Activated CD8-positive, alpha-beta memory T cell treated with anti-CD3 and anti-CD28 coated beads, Interleukin-2, amount 50 U/mL, for 24 hours (primary cell): ENCODE measurements at regions not wholly inside any gene's neighbourhood (a gene's known extent, or its start where the extent isn't known, plus 50 kb on each side); places are given as distances from the start of the nearest gene placed in this dataset.
"Not testable (repeated sequence)": the region's sequence is repeated elsewhere in the genome, so short reads cannot be mapped to it uniquely, and the experiment has no call there.

Experiments used
- DNase-seq: peaks from one replicate; pipeline ENCODE4 v3.0.0-alpha.2; 2020; ENCODE audit errors: extremely low read depth

- DNase-seq: no peak
Measured at GRCh38 chr2:42999391-42999841, 207.0 kb upstream of the HAAO start.

GRCh38 chr2:42998721-42999120 lies 206.3 kb upstream of the HAAO start:
- DNase-seq: no peak

GRCh38 chr2:42996528-42996927 lies 204.1 kb upstream of the HAAO start:
- no peak for DNase-seq

GRCh38 chr2:42995752-42996422 lies 203.5 kb upstream of the HAAO start:
- DNase-seq: no peak

GRCh38 chr2:42989283-42990081 lies 197.1 kb upstream of the HAAO start:
- DNase-seq: not testable (repeated sequence)

- DNase-seq: not testable (repeated sequence)
Measured at GRCh38 chr2:42988055-42988454, 195.7 kb upstream of the HAAO start.

GRCh38 chr2:42987112-42987922 lies 194.9 kb upstream of the HAAO start:
- DNase-seq: no peak

- DNase-seq: no peak
Measured at GRCh38 chr2:42984617-42985016, 192.2 kb upstream of the HAAO start.

GRCh38 chr2:42984081-42984480 lies 191.7 kb upstream of the HAAO start:
- no peak for DNase-seq

GRCh38 chr2:42980764-42981416 lies 188.5 kb upstream of the HAAO start:
- DNase-seq: no peak

GRCh38 chr2:42979870-42980763 lies 187.7 kb upstream of the HAAO start:
- DNase-seq: no peak

GRCh38 chr2:42979416-42979869 lies 187.1 kb upstream of the HAAO start:
- DNase-seq: no peak

GRCh38 chr2:42978887-42979415 lies 186.6 kb upstream of the HAAO start:
- no peak for DNase-seq

- DNase-seq: no peak
Measured at GRCh38 chr2:42978175-42978886, 185.9 kb upstream of the HAAO start.

- no peak for DNase-seq
Measured at GRCh38 chr2:42977270-42978174, 185.1 kb upstream of the HAAO start.

GRCh38 chr2:42976351-42976750 lies 184.0 kb upstream of the HAAO start:
- no peak for DNase-seq

- DNase-seq: peak; percentile 10
Measured at GRCh38 chr2:42974721-42975717, 182.6 kb upstream of the HAAO start.
